Transverse colon (tissue), 4 donors: ENCODE measurements at regions not wholly inside any gene's neighbourhood (a gene's known extent, or its start where the extent isn't known, plus 50 kb on each side); places are given as distances from the start of the nearest gene placed in this dataset.

Experiments
- POLR2A ChIP-seq: fragments of 450-650 bp; IDR thresholded peaks from one replicate; pipeline ENCODE4 v1.6.1; 2016; ENCODE audit warnings: antibody characterized with exemption, mild to moderate bottlenecking, moderate library complexity
- POLR2AphosphoS5 ChIP-seq, 3 donors: sonication (generic); formaldehyde crosslinking; IDR thresholded peaks; one replicate each; pipeline ENCODE4 v1.6.1; 2016; ENCODE audit warnings: antibody characterized with exemption in 3 of 3
- TF ChIP-seq, protein P1 (sequence below), 5 experiments: fragments of 200-600 bp in 3 of 5; fragments of 450-650 bp in 2 of 5; sonication (generic) in 3 of 5; IDR thresholded peaks; 1 replicate in 2 of 5; 2 replicates in 3 of 5; pipeline ENCODE4 v1.5.1; 2016 to 2017; ENCODE audit warnings: antibody characterized with exemption in 5 of 5, inconsistent platforms in 3 of 5, mild to moderate bottlenecking in 2 of 5, moderate library complexity in 1 of 5

DNA sequence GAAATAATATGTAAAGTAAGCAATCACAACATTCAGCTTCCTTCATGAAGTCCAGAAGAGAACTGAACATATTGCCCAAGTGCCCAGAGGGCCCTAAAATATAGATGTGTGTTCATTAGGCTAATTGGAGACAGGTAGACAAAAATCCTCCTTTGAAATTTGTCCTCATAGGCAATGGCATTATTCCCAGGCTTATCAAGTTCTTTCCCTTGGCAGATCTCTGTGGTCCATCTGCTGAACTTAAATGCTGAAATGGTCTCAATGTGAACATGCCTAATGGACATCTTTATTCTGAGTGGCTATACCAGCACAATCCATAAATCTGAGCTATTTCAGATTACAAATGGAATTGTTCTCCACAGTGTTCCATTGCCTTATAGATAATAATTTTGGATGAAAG, 79.0 kb upstream of the BMP5 start:
- TF ChIP-seq, protein P1, sequence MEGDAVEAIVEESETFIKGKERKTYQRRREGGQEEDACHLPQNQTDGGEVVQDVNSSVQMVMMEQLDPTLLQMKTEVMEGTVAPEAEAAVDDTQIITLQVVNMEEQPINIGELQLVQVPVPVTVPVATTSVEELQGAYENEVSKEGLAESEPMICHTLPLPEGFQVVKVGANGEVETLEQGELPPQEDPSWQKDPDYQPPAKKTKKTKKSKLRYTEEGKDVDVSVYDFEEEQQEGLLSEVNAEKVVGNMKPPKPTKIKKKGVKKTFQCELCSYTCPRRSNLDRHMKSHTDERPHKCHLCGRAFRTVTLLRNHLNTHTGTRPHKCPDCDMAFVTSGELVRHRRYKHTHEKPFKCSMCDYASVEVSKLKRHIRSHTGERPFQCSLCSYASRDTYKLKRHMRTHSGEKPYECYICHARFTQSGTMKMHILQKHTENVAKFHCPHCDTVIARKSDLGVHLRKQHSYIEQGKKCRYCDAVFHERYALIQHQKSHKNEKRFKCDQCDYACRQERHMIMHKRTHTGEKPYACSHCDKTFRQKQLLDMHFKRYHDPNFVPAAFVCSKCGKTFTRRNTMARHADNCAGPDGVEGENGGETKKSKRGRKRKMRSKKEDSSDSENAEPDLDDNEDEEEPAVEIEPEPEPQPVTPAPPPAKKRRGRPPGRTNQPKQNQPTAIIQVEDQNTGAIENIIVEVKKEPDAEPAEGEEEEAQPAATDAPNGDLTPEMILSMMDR (IDR thresholded peaks at IDR 0.05) = no peak
- TF ChIP-seq POLR2A (no peak), POLR2AphosphoS5 (IDR thresholded peaks at IDR 0.05) (no peak)
